HCT116 (cell line): ENCODE measurements at regions not wholly inside any gene's neighbourhood (a gene's known extent, or its start where the extent isn't known, plus 50 kb on each side); places are given as distances from the start of the nearest gene placed in this dataset.
"Not testable (repeated sequence)": the region's sequence is repeated elsewhere in the genome, so short reads cannot be mapped to it uniquely, and the experiment has no call there.

Experiments
- EZH2 ChIP-seq: fragments of 200-600 bp; sonication (generic); IDR thresholded peaks from 2 replicates; pipeline ENCODE4 v1.6.1; 2017; ENCODE audit warnings: antibody characterized with exemption, mixed run types
- JUND ChIP-seq: IDR thresholded peaks from 2 replicates; pipeline ENCODE4 v1.6.1; 2012
- RAD21 ChIP-seq: IDR thresholded peaks from 2 replicates; pipeline ENCODE4 v1.6.1; 2012; ENCODE audit warnings: low read depth, mild to moderate bottlenecking
- TCF7L2 ChIP-seq: IDR thresholded peaks from 2 replicates; pipeline ENCODE4 v1.7.0; 2011; ENCODE audit warnings: borderline replicate concordance, inconsistent platforms; ENCODE audit not compliant: insufficient read depth, insufficient read length; ENCODE audit errors: extremely low read depth
- TF ChIP-seq, protein P1 (sequence below): IDR thresholded peaks from 2 replicates; pipeline ENCODE4 v1.6.1; 2012; ENCODE audit warnings: low read depth
- TF ChIP-seq, protein P2 (sequence below), 3 experiments: fragments of 200-600 bp in 1 of 3; sonication (generic) in 1 of 3; IDR thresholded peaks in 2 of 3; conservative IDR thresholded peaks in 1 of 3; 2 replicates each; pipeline ENCODE4 v1.5.1; 2012 to 2017; ENCODE audit warnings: low read depth in 2 of 3, low read length in 2 of 3, antibody characterized with exemption in 1 of 3, borderline replicate concordance in 1 of 3, control low read depth in 1 of 3, mild to moderate bottlenecking in 1 of 3, mixed read lengths in 1 of 3, mixed run types in 1 of 3, moderate library complexity in 1 of 3; ENCODE audit not compliant: insufficient read depth in 1 of 3

DNA sequence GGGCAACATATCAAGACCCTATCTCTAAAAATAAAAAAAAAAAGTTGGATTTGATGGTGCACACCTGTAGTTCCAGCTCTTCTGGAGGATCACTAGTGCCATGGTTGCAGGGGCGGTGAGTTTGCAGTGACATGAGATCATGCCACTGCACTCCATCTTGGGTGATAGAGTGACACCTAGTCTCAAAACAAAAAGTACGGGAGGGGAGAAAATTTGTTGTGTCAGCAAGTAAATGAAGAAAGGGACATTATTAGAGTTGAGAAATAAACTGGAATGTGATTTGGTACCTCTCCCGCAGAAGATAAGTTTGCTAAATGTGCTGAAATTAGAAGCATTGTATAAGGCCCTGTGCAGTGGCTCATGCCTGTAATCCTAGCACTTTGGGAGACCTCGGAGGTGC is 105.1 kb downstream of the PPIAL4G start:
- TF ChIP-seq, protein P1, sequence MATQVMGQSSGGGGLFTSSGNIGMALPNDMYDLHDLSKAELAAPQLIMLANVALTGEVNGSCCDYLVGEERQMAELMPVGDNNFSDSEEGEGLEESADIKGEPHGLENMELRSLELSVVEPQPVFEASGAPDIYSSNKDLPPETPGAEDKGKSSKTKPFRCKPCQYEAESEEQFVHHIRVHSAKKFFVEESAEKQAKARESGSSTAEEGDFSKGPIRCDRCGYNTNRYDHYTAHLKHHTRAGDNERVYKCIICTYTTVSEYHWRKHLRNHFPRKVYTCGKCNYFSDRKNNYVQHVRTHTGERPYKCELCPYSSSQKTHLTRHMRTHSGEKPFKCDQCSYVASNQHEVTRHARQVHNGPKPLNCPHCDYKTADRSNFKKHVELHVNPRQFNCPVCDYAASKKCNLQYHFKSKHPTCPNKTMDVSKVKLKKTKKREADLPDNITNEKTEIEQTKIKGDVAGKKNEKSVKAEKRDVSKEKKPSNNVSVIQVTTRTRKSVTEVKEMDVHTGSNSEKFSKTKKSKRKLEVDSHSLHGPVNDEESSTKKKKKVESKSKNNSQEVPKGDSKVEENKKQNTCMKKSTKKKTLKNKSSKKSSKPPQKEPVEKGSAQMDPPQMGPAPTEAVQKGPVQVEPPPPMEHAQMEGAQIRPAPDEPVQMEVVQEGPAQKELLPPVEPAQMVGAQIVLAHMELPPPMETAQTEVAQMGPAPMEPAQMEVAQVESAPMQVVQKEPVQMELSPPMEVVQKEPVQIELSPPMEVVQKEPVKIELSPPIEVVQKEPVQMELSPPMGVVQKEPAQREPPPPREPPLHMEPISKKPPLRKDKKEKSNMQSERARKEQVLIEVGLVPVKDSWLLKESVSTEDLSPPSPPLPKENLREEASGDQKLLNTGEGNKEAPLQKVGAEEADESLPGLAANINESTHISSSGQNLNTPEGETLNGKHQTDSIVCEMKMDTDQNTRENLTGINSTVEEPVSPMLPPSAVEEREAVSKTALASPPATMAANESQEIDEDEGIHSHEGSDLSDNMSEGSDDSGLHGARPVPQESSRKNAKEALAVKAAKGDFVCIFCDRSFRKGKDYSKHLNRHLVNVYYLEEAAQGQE = not testable (repeated sequence)
- TF ChIP-seq, protein P2, sequence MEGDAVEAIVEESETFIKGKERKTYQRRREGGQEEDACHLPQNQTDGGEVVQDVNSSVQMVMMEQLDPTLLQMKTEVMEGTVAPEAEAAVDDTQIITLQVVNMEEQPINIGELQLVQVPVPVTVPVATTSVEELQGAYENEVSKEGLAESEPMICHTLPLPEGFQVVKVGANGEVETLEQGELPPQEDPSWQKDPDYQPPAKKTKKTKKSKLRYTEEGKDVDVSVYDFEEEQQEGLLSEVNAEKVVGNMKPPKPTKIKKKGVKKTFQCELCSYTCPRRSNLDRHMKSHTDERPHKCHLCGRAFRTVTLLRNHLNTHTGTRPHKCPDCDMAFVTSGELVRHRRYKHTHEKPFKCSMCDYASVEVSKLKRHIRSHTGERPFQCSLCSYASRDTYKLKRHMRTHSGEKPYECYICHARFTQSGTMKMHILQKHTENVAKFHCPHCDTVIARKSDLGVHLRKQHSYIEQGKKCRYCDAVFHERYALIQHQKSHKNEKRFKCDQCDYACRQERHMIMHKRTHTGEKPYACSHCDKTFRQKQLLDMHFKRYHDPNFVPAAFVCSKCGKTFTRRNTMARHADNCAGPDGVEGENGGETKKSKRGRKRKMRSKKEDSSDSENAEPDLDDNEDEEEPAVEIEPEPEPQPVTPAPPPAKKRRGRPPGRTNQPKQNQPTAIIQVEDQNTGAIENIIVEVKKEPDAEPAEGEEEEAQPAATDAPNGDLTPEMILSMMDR (IDR thresholded peaks at IDR 0.05 in 2 of 3, conservative IDR thresholded peaks at IDR 0.05 in 1 of 3; ENCODE audit: borderline replicate concordance in 1 of 3, insufficient read depth in 1 of 3, low read depth in 2 of 3, low read length in 2 of 3) = not testable (repeated sequence)
- not testable (repeated sequence) for TF ChIP-seq RAD21, EZH2, TCF7L2, JUND
